ENCODE measurements at regions not wholly inside any gene's neighbourhood (a gene's known extent, or its start where the extent isn't known, plus 50 kb on each side); places are given as distances from the start of the nearest gene placed in this dataset.

DNA sequence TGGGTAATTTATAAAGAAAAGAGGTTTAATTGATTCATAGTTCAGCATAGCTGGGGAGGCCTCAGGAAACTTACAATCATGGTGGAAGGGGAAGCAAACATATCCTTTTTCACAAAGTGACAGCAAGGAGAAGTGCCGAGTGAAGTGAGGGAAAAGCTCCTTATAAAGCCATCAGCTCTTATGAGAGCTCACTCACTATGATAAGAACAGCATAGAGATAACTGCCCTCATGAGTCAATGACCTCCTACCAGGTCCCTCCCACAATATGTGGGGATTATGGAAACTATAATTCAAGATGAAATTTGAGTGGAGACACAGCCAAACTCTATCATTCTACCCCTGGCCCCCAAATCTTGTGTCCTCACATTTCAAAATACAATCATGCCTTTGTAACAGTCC is 115.8 kb upstream of the LAMA2 start:
- Histone ChIP-seq H3K27ac (ENCODE audit: control insufficient read depth, insufficient read depth, low read length) (no peak overlapping the region), H3K9me3 (ENCODE audit: control insufficient read depth, low read depth, low read length) (peaks cover 4% of the 10 kb centered on the region), H3K4me2 (ENCODE audit: control insufficient read depth, extremely low read depth, insufficient read depth, low read depth, low read length) (no peak overlapping the region), H3K4me1 (ENCODE audit: control insufficient read depth, extremely low read depth, insufficient read depth, low read length) (peaks cover 10% of the 10 kb centered on the region), H3K36me3 (ENCODE audit: control insufficient read depth in 2 of 2, extremely low read depth in 1 of 2, insufficient read depth in 2 of 2, low read length in 2 of 2) (no peaks in the 10 kb centered on the region), H3K9me1 (ENCODE audit: control insufficient read depth, extremely low read depth, insufficient read depth, low read length) (no peaks in the 10 kb centered on the region), H3K27me3 (ENCODE audit: control insufficient read depth, extremely low read depth, insufficient read depth, low read length) (no peaks in the 10 kb centered on the region), H4K20me1 (ENCODE audit: control insufficient read depth, extremely low read depth, insufficient read depth, low read length) (no peaks in the 10 kb centered on the region), H2AFZ (ENCODE audit: control insufficient read depth, low read length) (no peak overlapping the region), H3K4me3 (ENCODE audit: control insufficient read depth in 2 of 3, extremely low read depth in 1 of 3, insufficient read depth in 2 of 3, low read depth in 1 of 3, low read length in 3 of 3) (no peak overlapping the region), H3K79me2 (ENCODE audit: control insufficient read depth, insufficient read depth, low read length) (no peaks in the 10 kb centered on the region), H3K9ac (ENCODE audit: control insufficient read depth, extremely low read depth, insufficient read depth, low read length) (no peak overlapping the region)
- TF ChIP-seq, protein P1, sequence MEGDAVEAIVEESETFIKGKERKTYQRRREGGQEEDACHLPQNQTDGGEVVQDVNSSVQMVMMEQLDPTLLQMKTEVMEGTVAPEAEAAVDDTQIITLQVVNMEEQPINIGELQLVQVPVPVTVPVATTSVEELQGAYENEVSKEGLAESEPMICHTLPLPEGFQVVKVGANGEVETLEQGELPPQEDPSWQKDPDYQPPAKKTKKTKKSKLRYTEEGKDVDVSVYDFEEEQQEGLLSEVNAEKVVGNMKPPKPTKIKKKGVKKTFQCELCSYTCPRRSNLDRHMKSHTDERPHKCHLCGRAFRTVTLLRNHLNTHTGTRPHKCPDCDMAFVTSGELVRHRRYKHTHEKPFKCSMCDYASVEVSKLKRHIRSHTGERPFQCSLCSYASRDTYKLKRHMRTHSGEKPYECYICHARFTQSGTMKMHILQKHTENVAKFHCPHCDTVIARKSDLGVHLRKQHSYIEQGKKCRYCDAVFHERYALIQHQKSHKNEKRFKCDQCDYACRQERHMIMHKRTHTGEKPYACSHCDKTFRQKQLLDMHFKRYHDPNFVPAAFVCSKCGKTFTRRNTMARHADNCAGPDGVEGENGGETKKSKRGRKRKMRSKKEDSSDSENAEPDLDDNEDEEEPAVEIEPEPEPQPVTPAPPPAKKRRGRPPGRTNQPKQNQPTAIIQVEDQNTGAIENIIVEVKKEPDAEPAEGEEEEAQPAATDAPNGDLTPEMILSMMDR (optimal IDR thresholded peaks at IDR 0.05 in 1 of 3, IDR thresholded peaks at IDR 0.05 in 1 of 3, conservative IDR thresholded peaks at IDR 0.05 in 1 of 3; ENCODE audit: extremely low read depth in 1 of 3, insufficient read depth in 2 of 3, low read length in 3 of 3) = no peak
- TF ChIP-seq EZH2 (IDR thresholded peaks at IDR 0.05; ENCODE audit: low read length) = no peak
- no peak for FAIRE-seq
- no peak for DNase-seq (ENCODE audit: low read depth, low spot score)
- dilution Hi-C loops (cut with MboI; ENCODE audit: extremely low pct_ligation_motif_present, low sequenced_read_pairs) = no loop called here

DNA sequence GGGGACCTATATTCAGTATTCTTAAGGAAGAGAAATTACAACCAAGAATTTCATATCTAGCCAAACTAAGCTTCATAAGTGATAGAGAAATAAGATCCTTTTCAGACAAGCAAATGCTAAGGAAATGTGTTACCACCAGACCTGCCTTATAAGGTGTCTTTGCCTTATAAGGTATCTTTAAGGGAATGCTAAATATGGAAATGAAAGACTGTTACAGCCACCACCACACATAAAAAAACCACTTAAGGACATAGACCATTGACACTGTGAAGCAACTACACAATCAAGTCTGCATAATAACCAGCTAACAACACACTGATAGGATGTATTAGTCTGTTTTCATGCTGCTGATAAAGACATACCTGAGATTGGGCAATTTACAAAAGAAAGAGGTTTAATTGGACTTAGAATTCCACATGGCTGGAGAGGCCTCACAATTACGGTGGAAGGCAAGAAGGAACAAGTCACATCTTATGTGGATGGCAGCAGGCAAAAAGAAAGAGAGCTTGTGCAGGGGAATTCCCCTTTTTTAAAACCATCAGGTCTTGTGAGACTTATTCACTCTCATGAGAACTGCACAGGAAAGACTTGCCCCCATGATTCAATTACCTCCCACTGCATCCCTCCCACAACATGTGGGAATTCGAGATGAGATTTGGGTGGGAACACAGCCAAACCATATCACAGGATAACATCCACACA is 119.2 kb upstream of the LAMA2 start:
- FAIRE-seq (peak; percentile 62), DNase-seq (ENCODE audit: low read depth, low spot score) (peak; percentile 64)
- dilution Hi-C loops (cut with MboI; ENCODE audit: extremely low pct_ligation_motif_present, low sequenced_read_pairs) = no loop called here

More for the DNA sequence above, 119.2 kb upstream of the LAMA2 start:
- TF ChIP-seq, protein P1 (optimal IDR thresholded peaks at IDR 0.05 in 1 of 3, IDR thresholded peaks at IDR 0.05 in 1 of 3, conservative IDR thresholded peaks at IDR 0.05 in 1 of 3; ENCODE audit: extremely low read depth in 1 of 3, insufficient read depth in 2 of 3, low read length in 3 of 3) = no peak
- TF ChIP-seq EZH2 (IDR thresholded peaks at IDR 0.05; ENCODE audit: low read length) = no peak
- Histone ChIP-seq H3K27me3 (ENCODE audit: control insufficient read depth, extremely low read depth, insufficient read depth, low read length) (no peaks in the 10 kb centered on the region), H3K4me2 (ENCODE audit: control insufficient read depth, extremely low read depth, insufficient read depth, low read depth, low read length) (no peak overlapping the region), H3K27ac (ENCODE audit: control insufficient read depth, insufficient read depth, low read length) (no peak overlapping the region), H2AFZ (ENCODE audit: control insufficient read depth, low read length) (peak overlapping the region; percentile 58), H3K4me1 (ENCODE audit: control insufficient read depth, extremely low read depth, insufficient read depth, low read length) (peaks cover 18% of the 10 kb centered on the region), H3K36me3 (ENCODE audit: control insufficient read depth in 2 of 2, extremely low read depth in 1 of 2, insufficient read depth in 2 of 2, low read length in 2 of 2) (no peaks in the 10 kb centered on the region), H3K4me3 (ENCODE audit: control insufficient read depth in 2 of 3, extremely low read depth in 1 of 3, insufficient read depth in 2 of 3, low read depth in 1 of 3, low read length in 3 of 3) (no peak overlapping the region), H3K9me3 (ENCODE audit: control insufficient read depth, low read depth, low read length) (peaks cover 4% of the 10 kb centered on the region), H3K79me2 (ENCODE audit: control insufficient read depth, insufficient read depth, low read length) (no peaks in the 10 kb centered on the region), H4K20me1 (ENCODE audit: control insufficient read depth, extremely low read depth, insufficient read depth, low read length) (no peaks in the 10 kb centered on the region), H3K9ac (ENCODE audit: control insufficient read depth, extremely low read depth, insufficient read depth, low read length) (no peak overlapping the region), H3K9me1 (ENCODE audit: control insufficient read depth, extremely low read depth, insufficient read depth, low read length) (no peaks in the 10 kb centered on the region)
